Gastrocnemius medialis (tissue), 4 donors: ENCODE measurements at regions not wholly inside any gene's neighbourhood (a gene's known extent, or its start where the extent isn't known, plus 50 kb on each side); places are given as distances from the start of the nearest gene placed in this dataset.

Experiments
- POLR2A ChIP-seq, 2 donors: fragments of 450-650 bp; IDR thresholded peaks; one replicate each; pipeline ENCODE4 v1.6.1; 2017; ENCODE audit warnings: antibody characterized with exemption in 2 of 2, mild to moderate bottlenecking in 2 of 2, moderate library complexity in 2 of 2
- TF ChIP-seq, protein P1 (sequence below), 5 experiments: fragments of 450-650 bp in 3 of 5; fragments of 200-600 bp in 2 of 5; sonication (generic) in 2 of 5; IDR thresholded peaks in 4 of 5; conservative IDR thresholded peaks in 1 of 5; 1 replicate in 4 of 5; 2 replicates in 1 of 5; pipeline ENCODE4 v1.5.1; 2016 to 2019; ENCODE audit warnings: antibody characterized with exemption in 5 of 5, mild to moderate bottlenecking in 3 of 5, moderate library complexity in 3 of 5

DNA sequence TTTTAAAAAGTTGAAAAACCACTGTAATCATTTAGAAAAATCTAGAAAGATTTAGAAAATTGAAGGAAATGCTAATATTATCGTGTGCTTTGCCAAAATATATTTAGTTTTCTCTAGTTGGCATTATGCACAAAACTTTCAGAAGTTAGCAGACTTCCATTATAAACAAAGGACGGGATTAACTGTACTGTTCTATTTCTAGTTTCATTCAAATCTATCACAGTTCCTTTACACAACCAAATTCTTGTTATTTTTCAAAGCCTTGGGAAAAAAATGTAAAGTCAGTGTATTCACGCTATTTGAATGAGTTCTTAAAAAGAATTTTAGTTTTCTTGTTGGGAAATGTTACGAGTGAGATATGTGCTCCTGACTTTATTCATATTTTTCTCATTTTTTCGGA, 277.8 kb downstream of the LMO7 start:
- TF ChIP-seq, protein P1, sequence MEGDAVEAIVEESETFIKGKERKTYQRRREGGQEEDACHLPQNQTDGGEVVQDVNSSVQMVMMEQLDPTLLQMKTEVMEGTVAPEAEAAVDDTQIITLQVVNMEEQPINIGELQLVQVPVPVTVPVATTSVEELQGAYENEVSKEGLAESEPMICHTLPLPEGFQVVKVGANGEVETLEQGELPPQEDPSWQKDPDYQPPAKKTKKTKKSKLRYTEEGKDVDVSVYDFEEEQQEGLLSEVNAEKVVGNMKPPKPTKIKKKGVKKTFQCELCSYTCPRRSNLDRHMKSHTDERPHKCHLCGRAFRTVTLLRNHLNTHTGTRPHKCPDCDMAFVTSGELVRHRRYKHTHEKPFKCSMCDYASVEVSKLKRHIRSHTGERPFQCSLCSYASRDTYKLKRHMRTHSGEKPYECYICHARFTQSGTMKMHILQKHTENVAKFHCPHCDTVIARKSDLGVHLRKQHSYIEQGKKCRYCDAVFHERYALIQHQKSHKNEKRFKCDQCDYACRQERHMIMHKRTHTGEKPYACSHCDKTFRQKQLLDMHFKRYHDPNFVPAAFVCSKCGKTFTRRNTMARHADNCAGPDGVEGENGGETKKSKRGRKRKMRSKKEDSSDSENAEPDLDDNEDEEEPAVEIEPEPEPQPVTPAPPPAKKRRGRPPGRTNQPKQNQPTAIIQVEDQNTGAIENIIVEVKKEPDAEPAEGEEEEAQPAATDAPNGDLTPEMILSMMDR (IDR thresholded peaks at IDR 0.05 in 4 of 5, conservative IDR thresholded peaks at IDR 0.05 in 1 of 5) = no peak
- TF ChIP-seq POLR2A (IDR thresholded peaks at IDR 0.05) = no peak
